Naive B cell (primary cell): ENCODE measurements at regions not wholly inside any gene's neighbourhood (a gene's known extent, or its start where the extent isn't known, plus 50 kb on each side); places are given as distances from the start of the nearest gene placed in this dataset.

Experiments used
- ATAC-seq, 2 donors: fragments of 150-1000 bp; cut with Tn5 transposase; 2 replicates each; pipeline ENCODE4 v1.10.0; 2021; ENCODE audit warnings: low read depth in 2 of 2, mild to moderate bottlenecking in 2 of 2, moderate library complexity in 2 of 2
- DNase-seq: peaks from one replicate; pipeline ENCODE4 v3.0.0; 2022
- H3K27ac Mint-ChIP-seq, 6 donors: one replicate each; pipeline ENCODE4 v1.8.0; 2020 to 2022; ENCODE audit warnings: mild to moderate bottlenecking in 6 of 6, mixed read lengths in 6 of 6, moderate library complexity in 5 of 6, inconsistent platforms in 2 of 6
- H3K27me3 Mint-ChIP-seq, 3 donors: one replicate each; pipeline ENCODE4 v1.8.0; 2021 to 2022; ENCODE audit warnings: mixed read lengths in 3 of 3, mild to moderate bottlenecking in 1 of 3
- H3K36me3 Mint-ChIP-seq, 2 donors: one replicate each; pipeline ENCODE4 v1.8.0; 2020 to 2022; ENCODE audit warnings: mixed read lengths in 2 of 2, inconsistent platforms in 1 of 2, mild to moderate bottlenecking in 1 of 2
- H3K4me1 Mint-ChIP-seq, 3 donors: one replicate each; pipeline ENCODE4 v1.8.0; 2020 to 2022; ENCODE audit warnings: mixed read lengths in 3 of 3, inconsistent platforms in 1 of 3, mild to moderate bottlenecking in 1 of 3, moderate library complexity in 1 of 3
- H3K4me3 Mint-ChIP-seq, 8 donors: one replicate each; pipeline ENCODE4 v1.8.0; 2020 to 2022; ENCODE audit warnings: mild to moderate bottlenecking in 8 of 8, mixed read lengths in 8 of 8, moderate library complexity in 8 of 8, inconsistent platforms in 2 of 8
- H3K9me3 Mint-ChIP-seq, 7 donors: one replicate each; pipeline ENCODE4 v1.8.0; 2020 to 2022; ENCODE audit warnings: mixed read lengths in 7 of 7, mild to moderate bottlenecking in 5 of 7, inconsistent platforms in 2 of 7, moderate library complexity in 1 of 7

DNA sequence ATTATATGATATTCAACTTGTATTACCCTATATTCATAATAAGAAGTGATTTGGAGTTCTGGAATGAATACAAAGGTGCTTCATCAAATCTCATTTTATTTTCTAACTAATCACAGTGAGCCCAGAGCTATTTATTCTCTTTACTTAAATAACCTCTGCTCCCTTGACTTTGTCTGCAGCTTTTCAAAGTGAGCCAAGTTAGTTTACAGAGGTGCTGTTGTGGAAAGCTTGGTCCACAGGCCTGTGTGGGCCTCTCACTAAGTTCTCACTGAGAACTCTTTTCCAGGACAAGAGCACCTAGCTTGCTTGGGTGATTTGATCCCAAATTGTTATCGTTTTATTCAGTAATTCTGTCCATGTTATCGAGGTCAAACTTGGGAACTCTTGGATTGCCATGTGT is 319.3 kb downstream of the RFC3 start:
- H3K36me3 Mint-ChIP-seq, result no peaks in the 10 kb centered on the region
- no peak overlapping the region for H3K4me3 Mint-ChIP-seq
- DNase-seq (no peak), ATAC-seq (no peak)
- H3K27ac Mint-ChIP-seq, result no peak overlapping the region
- no peaks in the 10 kb centered on the region for H3K4me1 Mint-ChIP-seq
- peaks cover 3 to 18% (median 6%) of the 10 kb centered on the region in 7 donors for H3K9me3 Mint-ChIP-seq
- peaks cover 6 to 21% (median 19%) of the 10 kb centered on the region in 3 donors for H3K27me3 Mint-ChIP-seq

DNA sequence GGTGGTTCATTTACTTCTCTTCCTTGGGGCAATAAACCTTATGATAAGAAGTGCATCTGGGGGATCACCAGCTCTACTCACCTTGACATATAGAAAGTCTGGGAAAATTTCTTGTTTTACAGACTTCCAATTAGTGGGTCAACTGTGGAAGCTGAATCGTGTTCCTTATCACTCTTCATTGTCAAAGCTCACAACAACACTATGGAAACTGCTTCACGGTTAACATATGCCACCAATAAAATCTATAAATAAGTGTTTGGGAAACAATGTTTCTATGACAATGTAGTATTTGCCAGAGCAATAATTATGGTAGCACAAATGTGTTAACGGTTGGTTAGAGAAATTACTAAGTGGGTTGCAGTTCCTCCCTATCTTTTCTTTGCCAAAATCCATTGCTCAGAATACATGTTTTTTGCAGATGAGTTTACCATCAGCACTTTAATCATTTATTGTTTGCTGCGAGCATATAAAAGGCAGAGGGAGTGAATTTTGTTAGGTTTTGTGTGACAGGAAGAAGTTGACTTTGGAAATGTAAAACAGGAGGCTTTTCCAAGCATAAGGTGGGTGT is 321.8 kb downstream of the RFC3 start:
- Mint-ChIP-seq H3K27me3 (peaks cover 10 to 28% (median 21%) of the 10 kb centered on the region in 3 donors), H3K4me3 (no peak overlapping the region), H3K36me3 (no peaks in the 10 kb centered on the region), H3K4me1 (no peaks in the 10 kb centered on the region), H3K9me3 (peaks cover 3 to 18% (median 6%) of the 10 kb centered on the region in 7 donors), H3K27ac (no peak overlapping the region)
- no peak for ATAC-seq
- no peak for DNase-seq

DNA sequence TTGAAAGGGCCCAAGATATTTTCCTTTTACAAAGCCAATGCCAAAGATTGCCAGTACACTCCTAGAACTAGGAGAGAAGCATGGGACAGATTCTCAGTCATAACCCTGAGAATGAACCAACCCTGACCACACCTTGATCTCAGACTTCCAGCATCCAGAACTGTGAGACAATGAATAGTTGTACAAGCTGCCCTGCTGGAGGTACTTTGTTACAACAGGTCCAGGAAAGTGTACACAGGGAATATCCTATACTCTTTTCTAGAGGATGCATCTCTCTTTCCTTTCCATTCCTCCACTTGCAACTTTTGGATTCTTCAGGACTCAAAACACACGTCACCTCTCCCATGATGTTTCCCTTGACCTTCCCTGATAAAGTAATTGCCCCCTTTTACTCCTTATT is 325.7 kb downstream of the RFC3 start:
- Mint-ChIP-seq H3K4me1 (no peaks in the 10 kb centered on the region), H3K27me3 (peaks cover 5 to 28% (median 15%) of the 10 kb centered on the region in 3 donors), H3K9me3 (peaks cover 0 to 1% (median 0%) of the 10 kb centered on the region in 7 donors), H3K27ac (no peak overlapping the region), H3K4me3 (no peak overlapping the region), H3K36me3 (no peaks in the 10 kb centered on the region)
- DNase-seq (no peak), ATAC-seq (no peak)

DNA sequence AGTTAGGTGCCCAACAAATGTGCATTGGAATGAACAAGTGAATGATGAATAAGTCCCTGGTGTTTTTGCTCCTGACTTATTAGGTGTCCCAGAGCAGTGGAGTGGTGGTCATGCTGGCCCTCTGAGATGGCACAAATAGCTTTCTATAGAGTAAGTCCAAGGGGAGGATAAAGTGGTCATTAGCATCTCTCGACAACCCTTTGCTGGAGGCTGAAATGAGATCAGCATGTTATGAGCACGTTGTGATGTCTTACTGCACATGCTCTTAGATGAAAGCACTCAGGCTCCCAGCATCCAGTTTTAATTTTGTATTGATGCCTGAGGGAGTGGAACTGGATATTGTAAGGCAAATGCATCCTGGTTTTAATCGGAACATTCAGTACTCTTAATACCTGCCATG is 326.2 kb downstream of the RFC3 start:
- DNase-seq, result no peak
- Mint-ChIP-seq H3K4me1 (no peaks in the 10 kb centered on the region), H3K27me3 (peaks cover 4 to 27% (median 12%) of the 10 kb centered on the region in 3 donors), H3K4me3 (no peak overlapping the region), H3K27ac (no peak overlapping the region), H3K36me3 (no peaks in the 10 kb centered on the region), H3K9me3 (no peaks in the 10 kb centered on the region)
- ATAC-seq, result no peak

DNA sequence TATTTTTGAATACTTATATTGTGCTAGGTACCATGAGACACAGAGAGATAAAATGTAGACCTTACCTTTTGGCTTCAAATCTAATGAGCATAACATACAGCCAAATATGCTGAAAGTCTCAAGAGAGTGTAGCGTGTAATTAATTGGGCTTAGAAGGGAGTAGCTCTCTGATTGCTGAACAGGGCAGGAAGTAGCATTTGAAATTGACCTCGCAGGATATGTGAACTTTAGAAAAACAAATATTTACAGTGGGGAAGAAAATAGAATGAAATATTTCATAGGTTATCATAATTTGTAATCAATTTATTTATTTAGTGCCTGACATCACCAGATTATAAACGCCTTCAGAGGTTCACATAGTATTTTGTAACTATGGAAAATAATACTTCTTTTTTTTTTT is 327.1 kb downstream of the RFC3 start:
- Mint-ChIP-seq H3K27ac (no peak overlapping the region), H3K9me3 (no peaks in the 10 kb centered on the region), H3K4me1 (no peaks in the 10 kb centered on the region), H3K4me3 (no peak overlapping the region), H3K27me3 (peaks cover 4 to 18% (median 5%) of the 10 kb centered on the region in 3 donors), H3K36me3 (no peaks in the 10 kb centered on the region)
- ATAC-seq, result no peak
- no peak for DNase-seq

DNA sequence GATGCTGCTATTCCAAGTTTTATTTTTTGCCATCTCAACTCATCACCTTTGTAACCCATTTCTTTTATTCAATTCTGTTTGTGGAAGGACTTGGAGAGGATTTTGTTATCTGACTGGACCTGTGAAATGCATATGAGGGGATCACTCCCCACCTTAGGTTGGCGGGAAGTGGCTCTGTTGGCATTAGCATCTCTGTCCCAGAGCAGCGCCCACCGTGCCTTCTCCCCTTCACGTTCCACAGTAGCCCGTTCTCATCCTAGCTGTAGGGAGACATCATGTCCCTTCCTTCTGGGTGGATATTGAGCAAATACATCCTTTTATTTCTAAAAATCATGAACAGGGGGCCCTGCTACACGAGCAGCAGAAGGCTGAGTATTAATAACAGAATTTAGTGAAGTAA is 330.4 kb downstream of the RFC3 start:
- no peak overlapping the region for H3K4me3 Mint-ChIP-seq
- no peaks in the 10 kb centered on the region for H3K4me1 Mint-ChIP-seq
- H3K27ac Mint-ChIP-seq, result no peak overlapping the region
- H3K36me3 Mint-ChIP-seq, result no peaks in the 10 kb centered on the region
- peaks cover 0 to 2% (median 0%) of the 10 kb centered on the region in 7 donors for H3K9me3 Mint-ChIP-seq
- no peak for DNase-seq
- peaks cover 0 to 5% (median 0%) of the 10 kb centered on the region in 3 donors for H3K27me3 Mint-ChIP-seq
- ATAC-seq, result no peak

DNA sequence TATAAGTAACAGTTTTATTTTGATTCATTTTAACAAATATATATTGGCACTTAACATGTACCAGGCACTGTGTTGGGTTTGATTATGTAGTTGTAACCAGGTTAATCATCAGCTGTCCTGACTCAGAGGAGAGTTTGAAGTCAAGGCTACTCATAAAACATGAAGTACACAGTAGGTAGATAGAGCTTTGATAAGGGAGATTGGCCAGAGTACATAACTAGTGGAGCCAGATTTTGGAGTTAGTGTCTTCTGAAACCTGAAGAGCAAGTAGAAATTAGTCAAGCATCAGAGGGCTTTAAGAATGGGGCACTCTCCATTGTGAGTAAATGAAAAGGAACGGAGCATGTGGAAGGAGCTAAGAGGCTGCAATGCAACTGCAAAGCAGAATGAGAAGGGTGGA is 333.9 kb downstream of the RFC3 start:
- Mint-ChIP-seq H3K4me1 (peaks cover 1 to 4% (median 3%) of the 10 kb centered on the region in 3 donors), H3K9me3 (peaks cover 0 to 2% (median 0%) of the 10 kb centered on the region in 7 donors), H3K4me3 (no peak overlapping the region), H3K36me3 (no peaks in the 10 kb centered on the region), H3K27ac (no peak overlapping the region), H3K27me3 (peaks cover 0 to 5% (median 5%) of the 10 kb centered on the region in 3 donors)
- no peak for DNase-seq
- ATAC-seq, result no peak

DNA sequence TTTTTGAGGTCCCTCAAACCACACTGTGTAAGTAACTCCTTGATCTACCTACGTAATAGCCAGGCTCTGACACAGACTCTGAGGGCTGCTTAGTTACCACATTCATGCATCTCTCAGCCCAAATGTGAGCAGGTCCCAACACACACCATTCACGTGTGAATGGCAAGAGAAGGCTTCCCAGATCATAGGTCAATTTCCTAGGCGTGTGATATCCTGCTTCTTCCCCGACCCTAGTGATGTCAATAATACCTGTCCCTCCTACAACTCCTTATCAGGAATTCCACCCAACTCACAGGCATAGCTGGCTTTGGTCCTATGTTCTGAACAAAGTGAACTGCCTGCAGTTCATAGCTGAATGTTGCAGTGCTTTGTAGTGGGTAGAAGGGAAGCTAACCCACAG is 334.5 kb downstream of the RFC3 start:
- no peak overlapping the region for H3K27ac Mint-ChIP-seq
- no peak for ATAC-seq
- H3K9me3 Mint-ChIP-seq, result peaks cover 0 to 2% (median 0%) of the 10 kb centered on the region in 7 donors

DNA sequence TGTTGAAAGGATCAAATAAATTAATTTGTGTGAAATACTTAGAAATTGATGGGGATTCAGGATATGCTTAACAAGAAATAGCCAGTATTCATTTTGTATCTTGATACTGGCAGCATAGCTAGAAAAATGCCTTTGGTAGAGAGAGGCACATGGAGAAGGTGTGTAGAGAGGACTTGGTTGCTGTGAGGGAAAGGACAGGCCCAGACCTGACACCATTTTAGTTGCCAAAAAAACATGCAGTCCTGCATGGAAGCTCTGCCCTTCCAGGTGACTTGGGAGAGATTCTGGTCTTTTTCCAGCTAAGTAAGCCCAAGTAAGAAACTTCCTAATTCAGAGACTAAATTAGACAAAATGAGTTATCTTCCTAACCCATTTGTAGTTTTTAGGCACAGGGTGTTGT is 335.0 kb downstream of the RFC3 start:
- Mint-ChIP-seq H3K4me3 (no peak overlapping the region), H3K27ac (no peak overlapping the region), H3K27me3 (peaks cover 0 to 11% (median 5%) of the 10 kb centered on the region in 3 donors), H3K9me3 (peaks cover 0 to 2% (median 0%) of the 10 kb centered on the region in 7 donors), H3K4me1 (peaks cover 4 to 11% (median 8%) of the 10 kb centered on the region in 3 donors), H3K36me3 (no peaks in the 10 kb centered on the region)
- ATAC-seq (no peak), DNase-seq (no peak)

More for the DNA sequence above, 334.5 kb downstream of the RFC3 start:
- peaks cover 0 to 10% (median 5%) of the 10 kb centered on the region in 3 donors for H3K27me3 Mint-ChIP-seq
- H3K4me3 Mint-ChIP-seq, result no peak overlapping the region
- H3K4me1 Mint-ChIP-seq, result peaks cover 4 to 9% (median 6%) of the 10 kb centered on the region in 3 donors
- H3K36me3 Mint-ChIP-seq, result no peaks in the 10 kb centered on the region
- no peak for DNase-seq

DNA sequence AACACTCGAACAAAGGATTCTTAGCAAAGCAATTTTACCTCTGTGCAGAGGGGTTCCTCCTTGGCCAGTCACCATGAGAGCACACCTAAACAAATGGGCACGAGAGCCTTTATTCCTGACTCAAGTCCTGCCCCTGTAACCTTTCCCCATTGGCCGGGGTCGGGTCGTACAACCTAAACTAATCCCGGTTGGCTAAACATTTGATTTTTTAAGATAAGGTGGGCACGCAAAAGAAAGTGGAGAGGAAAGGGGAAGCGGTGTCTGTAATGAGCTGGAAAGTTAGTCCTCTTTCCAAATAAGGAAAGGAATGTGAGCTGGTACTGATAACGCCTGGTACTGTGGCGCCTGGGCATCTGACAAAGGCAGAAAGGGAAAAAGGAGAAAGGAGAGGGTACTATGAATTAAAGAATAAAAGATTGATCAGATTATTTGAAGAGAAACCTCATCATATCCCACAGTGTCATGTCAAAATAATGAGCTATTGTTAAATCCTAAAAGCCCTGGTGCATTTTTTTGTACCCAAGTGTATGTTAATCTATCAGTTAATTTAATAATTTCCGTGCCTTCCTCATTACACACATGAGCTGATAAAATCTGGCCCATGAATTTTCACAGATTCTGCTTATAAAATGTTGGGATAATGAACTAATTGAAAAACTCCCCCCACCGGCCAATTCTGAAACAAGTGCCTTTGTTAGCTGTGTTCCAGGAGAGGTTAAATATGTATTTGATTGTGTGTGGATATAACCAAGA is 335.7 kb downstream of the RFC3 start:
- DNase-seq, result no peak
- Mint-ChIP-seq H3K9me3 (peaks cover 0 to 4% (median 0%) of the 10 kb centered on the region in 7 donors), H3K4me1 (peaks cover 4 to 11% (median 8%) of the 10 kb centered on the region in 3 donors), H3K27me3 (peaks cover 2 to 11% (median 5%) of the 10 kb centered on the region in 3 donors), H3K36me3 (no peaks in the 10 kb centered on the region), H3K27ac (no peak overlapping the region), H3K4me3 (no peak overlapping the region)
- no peak for ATAC-seq

DNA sequence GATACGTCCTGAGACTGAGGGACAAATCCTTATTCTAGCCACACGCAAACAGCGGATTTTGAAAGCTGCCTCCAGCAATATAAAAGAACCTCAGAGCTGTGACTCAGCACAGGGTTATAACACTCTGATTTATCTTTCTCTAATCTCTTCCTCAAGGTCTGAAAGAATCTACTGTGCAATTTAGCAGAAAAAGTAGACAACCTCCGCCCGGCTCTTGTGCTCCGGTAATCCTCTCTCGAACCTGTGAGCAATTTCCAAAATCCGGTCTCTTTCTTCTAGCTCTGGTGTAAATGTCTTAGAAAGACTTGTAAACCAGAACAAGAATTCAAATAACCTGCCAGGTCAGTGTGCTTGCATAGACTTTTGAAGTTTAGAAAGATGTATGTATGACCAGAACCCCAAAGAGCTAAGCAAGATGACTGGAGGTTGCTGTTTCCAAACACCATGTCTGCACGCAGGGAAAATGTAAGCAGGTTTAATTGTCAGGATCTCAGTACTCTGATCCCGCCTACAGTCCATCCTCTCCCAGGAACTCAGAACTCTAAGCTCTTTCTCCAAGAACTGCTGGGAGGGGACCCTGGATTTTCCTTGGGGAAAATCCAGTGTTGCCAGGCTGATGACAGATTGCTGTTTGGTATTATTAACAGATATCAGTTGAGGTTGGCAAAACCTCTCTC is 338.1 kb downstream of the RFC3 start:
- Mint-ChIP-seq H3K27ac (no peak overlapping the region), H3K4me1 (peaks cover 4 to 11% (median 8%) of the 10 kb centered on the region in 3 donors), H3K27me3 (peaks cover 3 to 11% (median 5%) of the 10 kb centered on the region in 3 donors), H3K4me3 (no peak overlapping the region), H3K9me3 (peaks cover 0 to 6% (median 0%) of the 10 kb centered on the region in 7 donors), H3K36me3 (no peaks in the 10 kb centered on the region)
- ATAC-seq (no peak), DNase-seq (no peak)

DNA sequence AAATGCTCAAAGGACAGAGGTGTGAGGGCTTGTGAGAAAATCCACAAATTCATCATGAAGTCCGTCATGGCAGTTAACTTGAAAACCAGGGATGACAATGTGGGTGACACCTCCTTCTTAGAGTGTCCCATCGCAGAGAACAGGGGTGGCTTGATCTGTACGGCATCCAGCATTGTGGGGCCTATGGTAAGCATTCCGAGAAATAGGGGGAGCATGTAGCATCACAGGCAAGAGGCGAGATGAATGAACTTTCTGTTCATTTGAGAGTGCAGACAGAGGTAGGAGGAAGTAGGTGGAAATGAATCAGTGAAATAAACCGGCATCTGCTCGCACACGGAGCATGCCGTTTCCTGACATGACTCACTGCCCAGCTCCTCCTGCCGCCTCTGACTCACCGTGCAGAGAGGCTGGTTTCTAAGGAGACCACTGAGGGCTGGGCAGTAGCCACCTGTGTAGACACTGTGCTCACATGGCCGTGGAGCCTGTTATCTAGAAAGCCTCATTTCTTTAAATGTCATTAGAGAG is 339.0 kb downstream of the RFC3 start:
- H3K27me3 Mint-ChIP-seq, result peaks cover 3 to 11% (median 5%) of the 10 kb centered on the region in 3 donors
- H3K4me3 Mint-ChIP-seq, result peak overlapping the region in 4 of 8 donors; percentile 9 to 34 (median 24)
- peak overlapping the region in 2 of 6 donors; percentile 11 to 34 for H3K27ac Mint-ChIP-seq
- DNase-seq (no peak), ATAC-seq (peak; percentile 47 to 50)
- H3K4me1 Mint-ChIP-seq, result peaks cover 4 to 11% (median 8%) of the 10 kb centered on the region in 3 donors
- H3K9me3 Mint-ChIP-seq, result peaks cover 0 to 6% (median 0%) of the 10 kb centered on the region in 7 donors
- H3K36me3 Mint-ChIP-seq, result no peaks in the 10 kb centered on the region

DNA sequence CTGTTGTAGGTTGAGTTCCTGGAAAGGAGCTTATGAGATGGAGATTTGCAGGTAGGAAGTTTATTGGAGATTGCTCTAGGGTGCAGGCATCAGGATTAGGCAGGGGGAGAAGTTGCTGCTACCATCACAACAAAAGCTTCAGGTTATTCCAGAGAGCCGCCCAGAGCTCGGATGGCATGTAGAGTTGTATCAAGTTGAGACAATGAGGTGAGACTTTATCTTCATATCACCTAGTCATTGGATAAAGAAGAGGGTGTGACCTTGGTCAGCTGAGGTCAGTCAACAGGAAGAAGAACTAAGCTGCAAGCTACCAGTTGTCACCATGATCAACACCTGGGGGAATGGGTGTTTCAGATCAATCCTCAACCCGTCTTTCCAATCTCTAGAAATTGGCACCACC is 342.0 kb downstream of the RFC3 start:
- peaks cover 3 to 11% (median 5%) of the 10 kb centered on the region in 3 donors for H3K27me3 Mint-ChIP-seq
- peaks cover 0 to 3% (median 0%) of the 10 kb centered on the region in 7 donors for H3K9me3 Mint-ChIP-seq
- no peaks in the 10 kb centered on the region for H3K36me3 Mint-ChIP-seq
- H3K4me3 Mint-ChIP-seq, result no peak overlapping the region
- ATAC-seq (no peak), DNase-seq (no peak)
- peaks cover 4 to 11% (median 8%) of the 10 kb centered on the region in 3 donors for H3K4me1 Mint-ChIP-seq
- H3K27ac Mint-ChIP-seq, result no peak overlapping the region
